Neuronal stem cell (in vitro differentiated cells): ENCODE measurements at regions not wholly inside any gene's neighbourhood (a gene's known extent, or its start where the extent isn't known, plus 50 kb on each side); places are given as distances from the start of the nearest gene placed in this dataset.

Source experiments
- DNase-seq: peaks from one replicate; pipeline ENCODE4 v3.0.0-alpha.2; 2013; ENCODE audit warnings: low spot score
- H2AFZ ChIP-seq: one replicate; pipeline ENCODE4 v1.6.1; 2013; ENCODE audit warnings: mild to moderate bottlenecking, low read length, inconsistent platforms
- H2AK5ac ChIP-seq: 2 replicates; pipeline ENCODE4 v1.6.1; 2013; ENCODE audit warnings: low read depth, mild to moderate bottlenecking, inconsistent platforms, low read length, moderate library complexity, mixed read lengths
- H2BK120ac ChIP-seq: 2 replicates; pipeline ENCODE4 v1.6.1; 2013; ENCODE audit warnings: low read depth, mild to moderate bottlenecking, inconsistent platforms, low read length, moderate library complexity, mixed read lengths
- H2BK12ac ChIP-seq: one replicate; pipeline ENCODE4 v1.6.1; 2013; ENCODE audit warnings: low read length, inconsistent platforms
- H2BK15ac ChIP-seq: 2 replicates; pipeline ENCODE4 v1.6.1; 2013; ENCODE audit warnings: mild to moderate bottlenecking, low read length, inconsistent platforms, mixed read lengths
- H2BK5ac ChIP-seq: one replicate; pipeline ENCODE4 v1.6.1; 2013; ENCODE audit warnings: inconsistent platforms, mild to moderate bottlenecking, low read length, moderate library complexity
- H3K14ac ChIP-seq: one replicate; pipeline ENCODE4 v1.6.1; 2013; ENCODE audit warnings: low read length, inconsistent platforms
- H3K18ac ChIP-seq: 2 replicates; pipeline ENCODE4 v1.6.1; 2013; ENCODE audit warnings: low read length, inconsistent platforms
- H3K23ac ChIP-seq: 2 replicates; pipeline ENCODE4 v1.6.1; 2013; ENCODE audit warnings: low read depth, mild to moderate bottlenecking, mixed read lengths, low read length, inconsistent platforms; ENCODE audit not compliant: poor library complexity
- H3K27ac ChIP-seq: replicated peaks from 3 replicates; pipeline ENCODE4 v1.5.1; 2013; ENCODE audit warnings: low read length, inconsistent platforms
- H3K27me3 ChIP-seq, 3 experiments: 2 replicates each; pipeline ENCODE4 v1.6.1; 2013; ENCODE audit warnings: low read length in 3 of 3, mild to moderate bottlenecking in 2 of 3, inconsistent platforms in 1 of 3, low read depth in 1 of 3, mixed read lengths in 1 of 3, moderate library complexity in 1 of 3; ENCODE audit not compliant: control insufficient read depth in 3 of 3, insufficient read depth in 3 of 3
- H3K36me3 ChIP-seq, 2 donors: replicated peaks in 1 of 2; 2 replicates each; pipeline ENCODE4 v1.6.1; 2013; ENCODE audit warnings: low read length in 2 of 2; ENCODE audit not compliant: control insufficient read depth in 2 of 2, insufficient read depth in 2 of 2
- H3K4ac ChIP-seq: 2 replicates; pipeline ENCODE4 v1.6.1; 2013; ENCODE audit warnings: inconsistent platforms, mild to moderate bottlenecking, low read length, moderate library complexity
- H3K4me1 ChIP-seq, 2 donors: 1 replicate in 1 of 2; 2 replicates in 1 of 2; pipeline ENCODE4 v1.6.1; 2013; ENCODE audit warnings: low read length in 2 of 2, low read depth in 1 of 2; ENCODE audit not compliant: control insufficient read depth in 2 of 2, insufficient read depth in 1 of 2
- H3K4me2 ChIP-seq: one replicate; pipeline ENCODE4 v1.6.1; 2013; ENCODE audit warnings: mild to moderate bottlenecking, low read length, inconsistent platforms; ENCODE audit not compliant: insufficient read depth, poor library complexity, severe bottlenecking
- H3K4me3 ChIP-seq, 2 donors: 2 replicates each; pipeline ENCODE4 v1.5.1; 2013; ENCODE audit warnings: low read length in 2 of 2, mild to moderate bottlenecking in 2 of 2, inconsistent platforms in 1 of 2, moderate library complexity in 1 of 2
- H3K79me1 ChIP-seq: one replicate; pipeline ENCODE4 v1.6.1; 2013; ENCODE audit warnings: low read depth, mild to moderate bottlenecking, inconsistent platforms, low read length, moderate library complexity
- H3K9ac ChIP-seq: one replicate; pipeline ENCODE4 v1.6.1; 2013; ENCODE audit warnings: mild to moderate bottlenecking, low read depth, low read length, inconsistent platforms; ENCODE audit not compliant: poor library complexity
- H3K9me3 ChIP-seq, 2 donors: replicated peaks in 1 of 2; 2 replicates each; pipeline versions ENCODE3 to v1.6.1; 2013; ENCODE audit warnings: low read length in 2 of 2, mild to moderate bottlenecking in 2 of 2, inconsistent platforms in 1 of 2, low read depth in 1 of 2, mixed read lengths in 1 of 2, moderate library complexity in 1 of 2; ENCODE audit not compliant: control insufficient read depth in 2 of 2, insufficient read depth in 1 of 2
- H4K8ac ChIP-seq: one replicate; pipeline ENCODE4 v1.6.1; 2013; ENCODE audit warnings: low read depth, mild to moderate bottlenecking, inconsistent platforms, low read length, moderate library complexity
- H4K91ac ChIP-seq: one replicate; pipeline ENCODE4 v1.6.1; 2013; ENCODE audit warnings: low read length, low read depth, mild to moderate bottlenecking, inconsistent platforms; ENCODE audit not compliant: poor library complexity
- WGBS, 2 donors: extraction: QIAGEN DNeasy Blood & Tissue Kit; methylation state at CpG; one replicate each; pipeline ENCODE4 v1.1.7; 2013; ENCODE audit warnings: missing lambda C conversion rate in 2 of 2, mixed read lengths in 1 of 2; ENCODE audit not compliant: insufficient read length in 2 of 2, insufficient replicate concordance in 1 of 2; ENCODE audit errors: extremely low coverage in 2 of 2; 5-methylcytosine and 5-hydroxymethylcytosine counted together

GRCh38 chr18:70822691-70823090 is 533.8 kb downstream of the SOCS6 start:
- H3K4me2 ChIP-seq = no peak overlapping the region
- no peaks in the 10 kb centered on the region for H3K27me3 ChIP-seq
- no peak overlapping the region for H3K9ac ChIP-seq
- no peaks in the 10 kb centered on the region for H3K9me3 ChIP-seq
- no peak overlapping the region for H3K14ac ChIP-seq
- no peak overlapping the region for H2BK5ac ChIP-seq
- no peak overlapping the region for H4K91ac ChIP-seq
- H3K36me3 ChIP-seq = no peaks in the 10 kb centered on the region
- H3K4ac ChIP-seq = no peak overlapping the region
- H3K23ac ChIP-seq = no peak overlapping the region
- H2AFZ ChIP-seq = no peak overlapping the region
- WGBS, 2 donors = no CpG with 5 or more reads among the region's 3 CpGs
- no peak overlapping the region for H2BK12ac ChIP-seq
- H2BK15ac ChIP-seq = no peak overlapping the region
- no peak overlapping the region for H3K27ac ChIP-seq
- H3K18ac ChIP-seq = no peak overlapping the region
- no peaks in the 10 kb centered on the region for H3K79me1 ChIP-seq
- H3K4me3 ChIP-seq = no peak overlapping the region
- H4K8ac ChIP-seq = no peak overlapping the region
- H2BK120ac ChIP-seq = no peak overlapping the region
- H3K4me1 ChIP-seq = no peaks in the 10 kb centered on the region
- DNase-seq = no peak
- no peak overlapping the region for H2AK5ac ChIP-seq

DNA sequence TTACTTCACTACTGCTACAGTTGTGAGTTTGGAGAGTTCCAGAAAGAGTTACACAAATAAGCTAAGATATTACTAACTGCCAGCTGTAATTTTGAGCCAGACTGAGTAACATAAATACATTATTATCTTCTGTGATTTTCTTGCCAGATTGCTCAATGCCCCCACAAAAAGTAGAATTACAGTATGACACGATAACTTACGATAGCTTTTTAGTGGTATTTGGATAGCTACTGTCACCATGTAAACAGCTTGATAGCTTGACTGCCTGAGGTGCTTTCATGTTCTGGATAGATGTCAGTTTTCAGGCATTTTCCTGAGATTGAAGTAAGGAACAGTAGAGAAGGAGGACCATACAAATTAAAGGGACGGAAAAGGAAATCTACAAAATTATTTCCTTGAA is 533.3 kb downstream of the SOCS6 start:
- H3K36me3 ChIP-seq = no peaks in the 10 kb centered on the region
- no peak overlapping the region for H3K23ac ChIP-seq
- no peak overlapping the region for H3K18ac ChIP-seq
- no peak overlapping the region for H2AFZ ChIP-seq
- no peak overlapping the region for H3K4ac ChIP-seq
- WGBS, 2 donors = no CpG with 5 or more reads among the region's 3 CpGs
- H3K79me1 ChIP-seq = no peaks in the 10 kb centered on the region
- H4K91ac ChIP-seq = no peak overlapping the region
- no peaks in the 10 kb centered on the region for H3K27me3 ChIP-seq
- no peaks in the 10 kb centered on the region for H3K9me3 ChIP-seq
- H3K4me3 ChIP-seq = no peak overlapping the region
- H2BK12ac ChIP-seq = no peak overlapping the region
- H3K14ac ChIP-seq = no peak overlapping the region
- no peak overlapping the region for H4K8ac ChIP-seq
- H3K9ac ChIP-seq = no peak overlapping the region
- H3K27ac ChIP-seq = no peak overlapping the region
- no peak overlapping the region for H2BK5ac ChIP-seq
- H3K4me2 ChIP-seq = no peak overlapping the region
- H2AK5ac ChIP-seq = no peak overlapping the region
- H2BK15ac ChIP-seq = no peak overlapping the region
- no peak for DNase-seq
- no peak overlapping the region for H2BK120ac ChIP-seq
- no peaks in the 10 kb centered on the region for H3K4me1 ChIP-seq

GRCh38 chr18:70808481-70809056 is 519.7 kb downstream of the SOCS6 start:
- Histone ChIP-seq H3K9me3 (no peaks in the 10 kb centered on the region), H2BK5ac (no peak overlapping the region), H3K4me1 (no peaks in the 10 kb centered on the region), H2AK5ac (no peak overlapping the region), H4K8ac (no peak overlapping the region), H3K14ac (no peak overlapping the region), H2BK12ac (no peak overlapping the region), H3K27me3 (no peaks in the 10 kb centered on the region), H3K79me1 (no peaks in the 10 kb centered on the region), H3K27ac (no peak overlapping the region), H2BK120ac (no peak overlapping the region), H3K9ac (no peak overlapping the region), H3K4me2 (no peak overlapping the region), H3K4me3 (no peak overlapping the region), H3K36me3 (no peaks in the 10 kb centered on the region), H2BK15ac (no peak overlapping the region), H4K91ac (no peak overlapping the region), H2AFZ (no peak overlapping the region), H3K23ac (no peak overlapping the region), H3K4ac (no peak overlapping the region), H3K18ac (no peak overlapping the region)
- DNase-seq = no peak
- no CpG with 5 or more reads among the region's 8 CpGs for WGBS, 2 donors

GRCh38 chr18:70781860-70782453 is 493.1 kb downstream of the SOCS6 start:
- Histone ChIP-seq H2AFZ (no peak overlapping the region), H3K14ac (no peak overlapping the region), H4K8ac (no peak overlapping the region), H3K4me3 (no peak overlapping the region), H2BK5ac (no peak overlapping the region), H3K27me3 (no peaks in the 10 kb centered on the region), H3K18ac (no peak overlapping the region), H4K91ac (no peak overlapping the region), H3K9me3 (no peaks in the 10 kb centered on the region), H2BK120ac (no peak overlapping the region), H3K4me1 (peaks cover 0 to 4% of the 10 kb centered on the region in 2 donors), H2BK15ac (no peak overlapping the region), H3K27ac (no peak overlapping the region), H2BK12ac (no peak overlapping the region), H3K4me2 (no peak overlapping the region), H3K4ac (no peak overlapping the region), H3K79me1 (no peaks in the 10 kb centered on the region), H2AK5ac (no peak overlapping the region), H3K36me3 (no peaks in the 10 kb centered on the region), H3K23ac (no peak overlapping the region), H3K9ac (no peak overlapping the region)
- DNase-seq = peak; percentile 75
- WGBS, 2 donors = no CpG with 5 or more reads among the region's 8 CpGs
